Pancreas (tissue), 10 donors: ENCODE measurements at regions not wholly inside any gene's neighbourhood (a gene's known extent, or its start where the extent isn't known, plus 50 kb on each side); places are given as distances from the start of the nearest gene placed in this dataset.
"Not testable (repeated sequence)": the region's sequence is repeated elsewhere in the genome, so short reads cannot be mapped to it uniquely, and the experiment has no call there.

Experiments
- ATAC-seq, 4 donors: fragments of 200-7000 bp; cut with Tn5 transposase; one replicate each; pipeline versions ENCODE4 v1.8.0 to v1.9.1; 2020; ENCODE audit warnings: mild to moderate bottlenecking in 4 of 4, moderate library complexity in 4 of 4
- DNase-seq, 6 donors: peaks; one replicate each; pipeline ENCODE4 v3.0.0-alpha.2; 2020
- FAIRE-seq: peaks from 2 replicates; lab custom pipeline; 2012; peaks lifted over from hg19 to GRCh38; lab: Jason Lieb, UNC
- H3K27ac ChIP-seq, 4 donors: fragments of 200-600 bp; sonication (generic); 1 replicate in 3 of 4; 2 replicates in 1 of 4; pipeline versions ENCODE4 v1.5.0 to v1.8.0; 2020
- H3K27me3 ChIP-seq, 4 donors: fragments of 200-600 bp; one replicate each; pipeline ENCODE4 v1.8.0; 2021
- H3K36me3 ChIP-seq, 3 donors: fragments of 200-600 bp; sonication (generic) in 1 of 3; one replicate each; pipeline versions ENCODE4 v1.5.0 to v1.8.0; 2020 to 2021
- H3K4me1 ChIP-seq, 3 donors: fragments of 200-600 bp; one replicate each; pipeline ENCODE4 v1.8.0; 2021
- H3K4me3 ChIP-seq, 4 donors: fragments of 200-600 bp; sonication (generic) in 2 of 4; one replicate each; pipeline versions ENCODE4 v1.5.0 to v1.8.0; 2020 to 2021
- H3K9me3 ChIP-seq, 4 donors: fragments of 200-600 bp; one replicate each; pipeline ENCODE4 v1.8.0; 2021
- CTCF ChIP-seq, 4 donors: fragments of 200-600 bp; sonication (generic) in 3 of 4; IDR thresholded peaks; one replicate each; pipeline versions ENCODE4 v1.5.0 to v1.8.0; 2021; ENCODE audit warnings: antibody characterized with exemption in 4 of 4
- WGBS, 2 donors: extraction: QIAGEN DNeasy Blood & Tissue Kit; methylation state at CpG; one replicate each; pipeline ENCODE4 v1.1.7; 2013; 5-methylcytosine and 5-hydroxymethylcytosine counted together
- intact Hi-C, 3 donors: fragments of 100-400 bp; cut with DNase I; formaldehyde crosslinking; loops; one replicate each; pipeline versions ENCODE4 v1.11.1 to v1.14.2; 2022
- donor health status: healthy with polysubstance abuse.
- donor health status: DM: no; HTN: no; CAD: no; lungs with moderate emphysema.
- donor health status: DM: no; HTN: no; CAD: no.
- donor health status: control.
- donor health status: control.
- donor health status: Bipolar disorder and iron deficiency.
- donor health status: DM: yes; HTN: yes; CAD: no.
- donor health status: DM: no; HTN: no; CAD: no.
- donor health status: DM: no; HTN: no; CAD: no.
- donor health status: DM: yes; HTN: yes; CAD: no.

GRCh38 chr2:52022006-52022405 lies 990.1 kb upstream of the NRXN1 start:
- Histone ChIP-seq H3K9me3 (no peaks in the 10 kb centered on the region), H3K27me3 (no peaks in the 10 kb centered on the region), H3K36me3 (no peaks in the 10 kb centered on the region), H3K4me3 (no peak overlapping the region), H3K27ac (no peak overlapping the region), H3K4me1 (no peaks in the 10 kb centered on the region)
- FAIRE-seq (no peak), DNase-seq (no peak), ATAC-seq (no peak)
- 64 to 75% methylated on average over 3 of the region's 3 CpGs for WGBS, 2 donors
- no peak for TF ChIP-seq CTCF (IDR thresholded peaks at IDR 0.05)
- intact Hi-C loops, result no loop called here

GRCh38 chr2:52017646-52018235 lies 985.8 kb upstream of the NRXN1 start:
- no peaks in the 10 kb centered on the region for H3K27me3 ChIP-seq
- ATAC-seq (no peak), FAIRE-seq (no peak), DNase-seq (no peak)
- H3K27ac ChIP-seq, result no peak overlapping the region
- no peak for TF ChIP-seq CTCF (IDR thresholded peaks at IDR 0.05)
- intact Hi-C loops, result no loop called here
- H3K9me3 ChIP-seq, result no peaks in the 10 kb centered on the region
- WGBS, 2 donors, result 81 to 87% methylated on average over 7 of the region's 7 CpGs
- H3K4me3 ChIP-seq, result no peak overlapping the region
- no peaks in the 10 kb centered on the region for H3K4me1 ChIP-seq
- no peaks in the 10 kb centered on the region for H3K36me3 ChIP-seq

GRCh38 chr2:52006821-52007366 lies 975.0 kb upstream of the NRXN1 start:
- FAIRE-seq, H3K27me3 ChIP-seq, ATAC-seq, intact Hi-C loops, H3K27ac ChIP-seq, H3K9me3 ChIP-seq, H3K4me1 ChIP-seq, H3K4me3 ChIP-seq, H3K36me3 ChIP-seq: not testable (repeated sequence)
- DNase-seq, result peak in 1 of 6 donors; percentile 48
- 93 to 95% methylated on average over 32 of the region's 32 CpGs for WGBS, 2 donors

GRCh38 chr2:52000151-52000855 lies 968.4 kb upstream of the NRXN1 start:
- no peak for FAIRE-seq
- no peak overlapping the region for H3K27ac ChIP-seq
- no peaks in the 10 kb centered on the region for H3K9me3 ChIP-seq
- no peak for TF ChIP-seq CTCF (IDR thresholded peaks at IDR 0.05)
- no peak for ATAC-seq
- intact Hi-C loops, result no loop called here
- H3K27me3 ChIP-seq, result no peaks in the 10 kb centered on the region
- no peaks in the 10 kb centered on the region for H3K36me3 ChIP-seq
- WGBS, 2 donors, result 82 to 91% methylated on average over 2 of the region's 2 CpGs
- DNase-seq, result no peak
- H3K4me1 ChIP-seq, result no peaks in the 10 kb centered on the region
- no peak overlapping the region for H3K4me3 ChIP-seq

GRCh38 chr2:51998890-51999289 lies 967.0 kb upstream of the NRXN1 start:
- Histone ChIP-seq H3K4me1 (no peaks in the 10 kb centered on the region), H3K4me3 (no peak overlapping the region), H3K9me3 (no peaks in the 10 kb centered on the region), H3K36me3 (no peaks in the 10 kb centered on the region), H3K27ac (no peak overlapping the region), H3K27me3 (no peaks in the 10 kb centered on the region)
- FAIRE-seq, result no peak
- ATAC-seq, result no peak
- no peak for TF ChIP-seq CTCF (IDR thresholded peaks at IDR 0.05)
- intact Hi-C loops, result no loop called here
- DNase-seq, result no peak
- WGBS, 2 donors, result 85 to 94% methylated on average over 3 of the region's 3 CpGs
